H1 (cell line): ENCODE measurements at regions not wholly inside any gene's neighbourhood (a gene's known extent, or its start where the extent isn't known, plus 50 kb on each side); places are given as distances from the start of the nearest gene placed in this dataset.

Source experiments
- SIRT6 ChIP-seq: IDR thresholded peaks from one replicate; pipeline ENCODE4 v1.7.1; 2012; ENCODE audit warnings: low read length, inconsistent platforms
- TF ChIP-seq, protein P1 (sequence below): IDR thresholded peaks from 2 replicates; pipeline ENCODE4 v1.6.1; 2012; ENCODE audit warnings: low read length, inconsistent platforms

DNA sequence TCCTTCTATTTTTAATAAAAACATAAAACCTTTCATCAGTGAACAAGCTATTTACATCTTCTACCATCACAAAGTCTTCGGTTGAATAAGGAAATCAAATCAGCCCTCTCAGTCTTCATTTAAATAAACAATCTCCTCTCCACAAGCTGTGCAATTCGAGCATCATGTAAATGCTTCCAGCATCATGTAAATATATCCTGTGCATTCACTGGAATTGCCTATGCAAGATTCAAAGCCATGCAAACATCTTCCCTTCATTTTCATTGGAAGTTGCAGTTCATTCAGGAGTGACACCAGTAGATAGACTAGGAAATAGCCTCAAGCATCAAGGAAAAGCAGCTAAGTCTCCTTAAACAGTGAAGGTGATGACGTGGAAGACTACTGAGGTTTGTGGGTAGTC is 77.7 kb upstream of the PCDH19 start (continued):
- TF ChIP-seq, protein P1, sequence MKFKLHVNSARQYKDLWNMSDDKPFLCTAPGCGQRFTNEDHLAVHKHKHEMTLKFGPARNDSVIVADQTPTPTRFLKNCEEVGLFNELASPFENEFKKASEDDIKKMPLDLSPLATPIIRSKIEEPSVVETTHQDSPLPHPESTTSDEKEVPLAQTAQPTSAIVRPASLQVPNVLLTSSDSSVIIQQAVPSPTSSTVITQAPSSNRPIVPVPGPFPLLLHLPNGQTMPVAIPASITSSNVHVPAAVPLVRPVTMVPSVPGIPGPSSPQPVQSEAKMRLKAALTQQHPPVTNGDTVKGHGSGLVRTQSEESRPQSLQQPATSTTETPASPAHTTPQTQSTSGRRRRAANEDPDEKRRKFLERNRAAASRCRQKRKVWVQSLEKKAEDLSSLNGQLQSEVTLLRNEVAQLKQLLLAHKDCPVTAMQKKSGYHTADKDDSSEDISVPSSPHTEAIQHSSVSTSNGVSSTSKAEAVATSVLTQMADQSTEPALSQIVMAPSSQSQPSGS, result no peak
- TF ChIP-seq SIRT6, result no peak
